GM19463 (cell line): ENCODE measurements at regions not wholly inside any gene's neighbourhood (a gene's known extent, or its start where the extent isn't known, plus 50 kb on each side); places are given as distances from the start of the nearest gene placed in this dataset.

Experiments
- ATAC-seq: cut with Tn5 transposase; IDR thresholded peaks from one replicate; pipeline ENCODE4 v1.9.1; 2021; ENCODE audit warnings: mild to moderate bottlenecking, moderate library complexity; ENCODE audit not compliant: unreplicated experiment

- ATAC-seq: no peak
Observed at GRCh38 chr9:118984607-118985006, 384.6 kb downstream of the BRINP1 start.

GRCh38 chr9:118985851-118986250, 383.4 kb downstream of the BRINP1 start:
- no peak for ATAC-seq

GRCh38 chr9:118987167-118987566, 382.1 kb downstream of the BRINP1 start:
- no peak for ATAC-seq

- no peak for ATAC-seq
Observed at GRCh38 chr9:118990949-118991348, 378.3 kb downstream of the BRINP1 start.

- no peak for ATAC-seq
Observed at GRCh38 chr9:118991366-118992285, 377.6 kb downstream of the BRINP1 start.

GRCh38 chr9:118992813-118993794, 376.1 kb downstream of the BRINP1 start:
- ATAC-seq: no peak

- ATAC-seq: no peak
Observed at GRCh38 chr9:118993965-118994364, 375.3 kb downstream of the BRINP1 start.

- ATAC-seq: no peak
Observed at GRCh38 chr9:119002491-119002890, 366.7 kb downstream of the BRINP1 start.

- ATAC-seq: no peak
Observed at GRCh38 chr9:119003201-119003611, 366.0 kb downstream of the BRINP1 start.

GRCh38 chr9:119003882-119004617, 365.2 kb downstream of the BRINP1 start:
- ATAC-seq: no peak

GRCh38 chr9:119004618-119004990, 364.6 kb downstream of the BRINP1 start:
- ATAC-seq: no peak

GRCh38 chr9:119005162-119005561, 364.1 kb downstream of the BRINP1 start:
- no peak for ATAC-seq

GRCh38 chr9:119009249-119009648, 360.0 kb downstream of the BRINP1 start:
- ATAC-seq: no peak

GRCh38 chr9:119020284-119020683, 349.0 kb downstream of the BRINP1 start:
- ATAC-seq: no peak

- no peak for ATAC-seq
Observed at GRCh38 chr9:119020730-119021333, 348.4 kb downstream of the BRINP1 start.

GRCh38 chr9:119026120-119026519, 343.1 kb downstream of the BRINP1 start:
- no peak for ATAC-seq

GRCh38 chr9:119027901-119028699, 341.1 kb downstream of the BRINP1 start:
- ATAC-seq: no peak

GRCh38 chr9:119029886-119030285, 339.3 kb downstream of the BRINP1 start:
- ATAC-seq: no peak

GRCh38 chr9:119033596-119033995, 335.6 kb downstream of the BRINP1 start:
- no peak for ATAC-seq

- no peak for ATAC-seq
Observed at GRCh38 chr9:119036969-119037368, 332.3 kb downstream of the BRINP1 start.
